ENCODE measurements at regions not wholly inside any gene's neighbourhood (a gene's known extent, or its start where the extent isn't known, plus 50 kb on each side); places are given as distances from the start of the nearest gene placed in this dataset.

DNA sequence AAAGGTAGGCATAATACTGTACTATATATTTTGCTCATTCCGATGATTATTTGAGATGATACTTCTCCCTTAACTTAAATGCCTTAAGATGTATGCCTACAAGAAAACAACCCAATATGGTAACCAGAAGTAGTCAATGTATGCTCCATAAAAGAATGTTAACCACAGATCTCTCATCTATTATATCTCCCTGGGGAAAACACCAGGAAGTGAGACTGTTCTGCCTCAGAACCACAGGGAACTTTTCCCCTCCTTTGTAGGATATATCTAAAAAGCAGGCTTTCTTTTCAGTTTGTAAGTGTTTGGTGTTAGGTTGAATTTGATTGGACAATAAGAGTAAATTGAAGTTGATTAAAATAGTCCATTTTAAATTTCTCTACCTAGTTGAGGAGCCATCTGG is 1160.5 kb upstream of the NXPH2 start:
- no peak for DNase-seq

DNA sequence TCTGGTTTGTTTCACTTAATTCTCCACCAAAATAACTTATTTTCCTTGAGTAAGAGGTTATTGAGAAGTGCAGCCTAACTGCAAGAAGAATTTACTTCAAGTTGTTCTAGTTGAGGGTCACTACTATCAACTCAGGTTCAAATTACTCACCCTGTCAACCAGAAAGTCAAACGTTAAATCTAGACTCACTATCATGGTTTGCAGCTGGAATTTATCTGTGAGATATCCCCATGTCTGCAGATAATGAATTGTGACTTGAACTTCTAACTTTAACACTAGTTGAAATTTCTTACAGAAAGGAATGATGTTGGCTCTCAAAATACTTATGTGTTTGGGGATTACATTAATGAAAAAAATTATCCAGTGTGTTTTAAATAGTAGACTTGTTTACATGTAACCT is 1145.7 kb upstream of the NXPH2 start:
- DNase-seq, result no peak

DNA sequence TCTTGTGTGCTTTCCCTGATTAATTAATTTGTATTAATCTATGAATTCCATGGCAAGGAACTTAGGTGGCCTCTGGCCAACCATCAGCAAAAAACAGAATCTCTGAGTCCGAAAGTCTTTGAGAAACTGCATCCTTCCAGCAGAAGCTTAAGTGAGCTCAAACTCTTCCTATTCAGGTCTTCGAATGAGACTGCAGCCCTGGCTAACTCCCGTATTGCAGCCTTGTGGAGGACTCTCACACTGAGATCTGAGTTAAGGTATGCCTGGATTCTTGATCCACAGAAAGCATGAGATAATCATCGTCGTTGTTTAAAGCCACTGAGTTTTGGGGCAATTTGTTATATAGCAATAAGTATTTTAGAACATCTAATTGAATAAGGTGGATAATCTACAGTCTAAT is 1143.9 kb upstream of the NXPH2 start:
- DNase-seq, result no peak

DNA sequence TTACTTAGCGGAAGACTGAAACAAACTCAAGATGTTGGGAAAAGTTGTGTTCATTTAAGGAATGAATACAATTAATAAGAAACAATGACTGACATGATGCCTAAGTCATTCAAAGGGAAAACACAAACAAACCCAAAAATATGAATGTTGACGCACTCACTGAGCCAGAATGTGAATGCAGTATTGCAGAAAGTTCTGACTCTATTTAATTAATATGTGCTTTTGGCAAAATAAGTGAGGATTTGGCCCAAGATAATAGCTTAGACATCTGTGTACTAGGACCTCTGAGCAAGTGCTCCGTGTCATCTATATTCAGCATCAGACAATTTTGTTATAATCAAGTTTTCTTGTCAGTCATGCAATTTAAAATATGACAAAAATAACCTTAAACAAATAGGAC is 1138.8 kb upstream of the NXPH2 start:
- no peak for DNase-seq

DNA sequence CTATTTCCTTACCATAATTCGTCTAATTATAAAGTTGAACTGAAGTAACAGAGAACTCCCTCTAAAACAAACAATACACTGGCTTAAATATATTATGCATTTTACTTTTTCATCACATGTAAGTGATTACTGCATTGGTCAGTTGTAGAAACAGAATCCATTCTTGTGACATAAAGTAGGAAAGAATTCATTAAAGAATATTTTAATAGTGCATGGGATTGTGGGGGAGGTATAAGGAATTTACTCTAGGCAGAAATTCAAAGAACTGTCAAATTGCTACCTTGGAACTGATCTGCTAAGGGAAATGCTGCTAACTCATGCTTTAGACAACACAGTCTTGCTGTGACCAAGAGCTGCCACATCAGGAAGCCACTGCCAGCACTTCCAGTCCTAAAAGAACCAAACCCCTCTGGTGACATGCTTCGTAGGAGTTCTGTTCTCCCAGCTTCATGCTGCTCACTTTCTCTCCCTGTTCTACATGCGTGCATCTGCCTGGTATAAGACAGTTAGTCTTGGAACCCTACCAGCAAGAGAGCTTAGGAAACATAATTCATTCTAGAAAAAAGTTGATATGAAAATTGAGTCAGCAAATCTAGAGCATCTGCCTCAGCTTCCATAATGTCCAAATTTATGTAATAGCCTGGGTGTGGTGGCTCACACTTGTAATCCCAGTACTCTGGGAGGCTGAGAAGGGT is 1137.6 kb upstream of the NXPH2 start:
- DNase-seq, result no peak

DNA sequence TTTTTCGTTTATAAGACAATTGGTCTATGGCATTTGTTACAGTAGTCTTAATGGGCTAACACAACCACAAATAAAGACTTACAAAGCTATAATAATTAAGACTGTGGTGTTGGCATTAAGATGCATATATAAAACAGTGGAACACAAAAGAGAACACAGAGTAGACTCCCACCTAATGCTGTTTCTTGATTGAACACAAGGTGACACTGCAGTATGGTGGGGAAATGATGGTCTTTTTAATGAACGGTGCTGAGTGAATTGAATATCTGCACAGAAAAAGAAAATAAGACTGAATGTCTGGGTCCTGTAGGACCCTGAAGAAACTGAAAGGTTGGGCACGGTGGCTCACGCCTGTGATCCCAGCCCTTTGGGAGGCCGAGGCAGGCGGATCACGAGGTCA is 1136.6 kb upstream of the NXPH2 start:
- DNase-seq, result no peak

DNA sequence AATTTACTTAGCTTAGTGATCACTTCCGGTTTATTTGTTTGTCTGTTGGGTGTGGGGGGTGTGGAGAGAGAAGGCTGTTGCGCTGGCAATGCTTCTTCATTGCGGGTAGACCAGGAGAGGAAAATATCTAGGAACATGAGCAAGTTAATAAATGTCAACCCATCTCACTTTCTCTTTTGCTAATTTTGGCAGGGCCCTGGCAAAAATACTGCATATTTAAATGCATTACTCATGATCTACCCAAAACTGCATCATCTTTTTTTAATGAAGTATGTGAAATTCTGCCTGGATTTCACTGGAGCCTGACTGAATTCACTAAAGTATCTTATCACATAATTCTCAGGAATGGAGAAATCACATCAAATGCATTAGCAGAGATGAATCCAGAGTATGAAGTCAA is 1131.0 kb upstream of the NXPH2 start:
- DNase-seq, result no peak

DNA sequence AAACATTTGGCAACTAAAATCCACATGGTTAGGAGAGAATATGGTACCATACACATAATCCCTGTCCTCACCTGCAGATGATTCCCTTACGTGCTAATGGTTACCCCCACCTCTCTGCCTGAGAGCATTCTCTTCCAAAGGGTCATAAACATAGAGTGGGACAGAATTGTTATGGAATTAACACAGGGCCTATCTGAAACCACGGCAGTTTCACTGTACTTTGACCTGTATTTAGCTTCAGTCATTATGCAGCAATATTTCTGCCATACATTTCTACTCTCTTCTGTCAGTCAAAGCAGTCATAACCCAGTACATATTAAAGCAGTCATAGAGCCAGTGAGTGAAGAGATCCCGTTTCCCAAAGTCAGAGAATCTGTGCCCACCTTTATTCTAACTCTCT is 1128.9 kb upstream of the NXPH2 start:
- no peak for DNase-seq

DNA sequence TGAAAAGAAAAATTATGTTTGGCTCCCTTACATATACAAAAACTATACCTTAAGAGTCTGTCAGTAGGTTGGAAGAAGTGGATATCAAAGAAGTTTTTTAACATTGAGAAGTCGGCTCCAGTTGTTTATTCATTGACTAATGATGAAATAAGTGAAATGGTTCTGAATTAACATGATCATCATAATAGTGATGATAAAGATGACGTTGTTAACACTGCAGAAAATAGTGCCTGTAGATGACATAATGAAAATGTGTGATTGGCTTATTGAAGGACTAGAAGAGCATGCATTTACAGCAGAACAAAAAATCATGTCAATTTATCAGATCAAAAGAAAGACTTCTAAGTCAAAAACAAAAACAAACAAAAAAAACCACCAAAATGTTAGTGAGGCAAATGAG is 1125.4 kb upstream of the NXPH2 start:
- DNase-seq, result no peak

DNA sequence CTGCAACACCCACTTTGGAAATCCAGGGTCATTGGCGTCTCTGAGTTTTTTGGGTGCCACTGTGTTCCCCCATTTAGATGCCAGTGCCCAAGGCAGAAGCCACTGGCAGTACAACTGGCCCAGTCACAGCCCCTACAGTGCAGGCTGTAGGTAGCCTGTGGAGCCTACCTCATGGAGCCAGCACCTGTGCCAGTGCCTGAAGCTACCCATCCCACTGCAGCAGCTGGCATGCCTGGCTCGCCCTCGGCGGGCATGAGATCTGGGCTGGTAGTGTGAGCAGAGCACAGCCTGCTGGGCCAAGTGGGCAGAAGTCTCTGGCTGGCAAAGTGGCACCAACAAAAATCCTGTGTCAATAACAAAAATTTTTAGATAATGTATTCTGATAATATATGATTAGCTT is 1111.4 kb upstream of the NXPH2 start:
- DNase-seq, result no peak

DNA sequence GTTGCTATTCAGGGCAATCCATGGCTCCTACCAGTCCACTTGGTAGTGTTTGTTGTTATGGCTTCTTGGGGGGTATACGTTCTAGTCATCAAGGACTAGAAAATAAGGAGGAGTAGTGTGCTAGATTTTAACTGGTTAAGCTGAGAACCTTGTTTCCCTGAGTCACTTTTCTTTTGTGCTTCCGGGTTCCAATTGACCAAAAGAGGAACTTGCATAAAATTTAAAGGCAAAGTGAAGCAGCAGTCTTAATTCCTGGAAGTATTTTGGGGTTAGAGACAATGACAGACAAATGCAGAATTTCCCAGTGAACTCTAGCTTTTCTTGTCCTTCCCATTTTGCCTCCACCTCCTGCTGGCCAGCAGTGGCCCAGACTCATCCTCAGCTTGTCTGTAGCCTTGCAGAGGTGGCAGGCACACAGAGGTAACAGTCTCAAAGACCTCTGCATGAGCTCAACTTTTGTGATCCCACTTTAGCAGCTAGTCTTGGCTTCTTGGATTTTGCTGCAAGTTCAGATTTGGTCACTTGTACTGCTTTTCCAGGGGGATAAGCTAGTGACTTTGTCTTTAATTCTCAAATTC is 1105.8 kb upstream of the NXPH2 start:
- no peak for DNase-seq

DNA sequence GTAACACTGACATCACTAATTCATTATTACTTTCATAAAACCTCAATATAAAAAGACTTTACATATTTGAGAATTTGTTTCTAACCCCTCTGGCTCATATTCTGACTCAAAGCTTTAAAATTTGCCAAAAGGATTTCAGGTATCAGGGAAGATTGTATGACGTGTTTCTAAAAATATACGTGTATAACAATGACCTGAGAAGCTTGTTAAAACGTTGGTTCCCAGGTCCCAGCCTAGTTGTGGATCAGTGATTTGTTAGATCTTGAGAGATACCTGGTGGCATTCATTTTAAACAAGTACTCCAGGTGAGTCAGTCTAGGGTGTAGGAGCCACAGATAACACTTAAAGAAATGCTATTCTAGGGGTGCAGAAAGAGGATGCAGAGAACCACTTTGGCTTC is 1096.8 kb upstream of the NXPH2 start:
- DNase-seq, result no peak

DNA sequence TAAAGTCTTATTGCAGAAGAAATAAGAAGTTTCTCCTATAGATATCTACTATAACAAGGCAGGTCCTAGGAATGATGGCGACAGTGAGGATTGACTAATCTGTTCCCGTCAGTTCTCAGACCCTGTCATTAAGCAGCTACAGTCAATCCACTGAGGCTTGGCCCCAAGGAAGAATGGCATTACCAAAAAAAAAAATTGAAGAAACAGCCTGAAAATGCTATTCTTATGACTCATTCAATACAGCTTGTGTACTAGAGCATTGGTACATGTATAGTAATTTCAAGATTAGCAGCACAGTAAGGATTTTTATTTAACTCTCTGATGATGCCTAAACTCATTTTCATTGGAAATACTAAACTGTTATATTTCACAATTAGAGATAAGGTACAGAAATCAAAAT is 1096.1 kb upstream of the NXPH2 start:
- no peak for DNase-seq

DNA sequence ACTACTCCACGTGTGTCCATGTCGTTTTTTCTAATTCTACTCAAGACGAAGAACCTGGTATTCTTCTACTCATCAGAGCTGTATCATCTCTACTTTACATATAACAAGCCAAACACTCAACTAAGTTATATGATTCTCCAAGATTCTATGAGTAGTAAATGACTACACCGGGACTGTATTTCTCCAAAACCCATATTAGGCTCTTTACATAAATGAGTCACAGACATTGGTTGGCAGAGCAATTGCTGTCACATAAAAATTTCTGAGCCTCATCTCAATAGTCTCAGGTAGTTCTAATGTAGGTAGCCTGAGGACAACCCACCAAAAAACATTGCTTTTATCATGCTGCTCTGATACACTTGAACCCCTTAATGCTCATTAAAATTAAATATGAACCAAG is 1092.3 kb upstream of the NXPH2 start:
- DNase-seq, result no peak

DNA sequence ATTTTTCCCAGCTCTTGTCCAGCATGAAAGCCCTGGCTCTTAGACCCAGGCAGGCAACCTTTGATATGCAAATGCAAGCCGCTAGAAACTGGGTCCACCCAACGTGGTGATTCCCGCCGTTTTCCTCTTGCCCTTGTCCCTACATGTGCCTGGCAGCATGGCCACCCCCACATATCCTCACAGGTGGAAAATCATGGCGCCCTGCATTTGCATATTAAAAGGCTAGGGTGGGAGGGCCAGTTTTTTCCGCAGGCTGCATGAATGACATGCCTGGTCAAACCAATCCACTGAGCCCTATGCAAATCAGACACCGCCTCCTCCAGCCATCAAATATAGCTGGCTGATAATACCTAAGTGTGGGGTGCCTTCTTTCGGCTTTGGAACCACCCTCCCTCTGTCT is 1091.8 kb upstream of the NXPH2 start:
- no peak for DNase-seq

DNA sequence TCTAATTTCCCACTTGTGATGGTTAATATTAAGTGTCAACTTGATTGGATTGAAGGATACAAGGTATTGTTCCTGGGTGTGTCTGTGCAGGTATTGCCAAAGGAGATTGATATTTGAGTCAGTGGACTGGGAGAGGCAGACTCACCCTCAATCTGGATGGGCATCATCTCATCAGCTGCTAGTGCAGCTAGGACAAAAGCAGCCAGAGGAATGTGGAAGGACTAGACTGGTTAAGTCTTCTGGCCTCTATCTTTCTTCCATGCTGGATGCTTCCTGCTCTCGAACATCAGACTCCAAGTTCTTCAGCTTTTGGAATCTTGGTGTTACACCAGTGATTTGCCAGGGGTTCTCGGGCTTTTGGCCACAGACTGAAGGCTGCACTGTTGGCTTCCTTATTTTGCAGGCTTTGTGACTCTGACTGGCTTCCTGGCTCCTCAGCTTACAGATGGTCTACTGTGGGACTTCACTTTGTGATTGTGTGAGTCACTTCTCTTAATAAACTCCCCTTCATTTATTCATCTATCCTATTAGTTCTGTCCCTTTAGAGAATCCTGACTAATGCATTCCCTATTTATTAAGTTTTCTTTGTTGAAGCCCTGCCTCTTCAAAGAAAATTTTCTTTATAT is 1087.5 kb upstream of the NXPH2 start:
- no peak for DNase-seq

DNA sequence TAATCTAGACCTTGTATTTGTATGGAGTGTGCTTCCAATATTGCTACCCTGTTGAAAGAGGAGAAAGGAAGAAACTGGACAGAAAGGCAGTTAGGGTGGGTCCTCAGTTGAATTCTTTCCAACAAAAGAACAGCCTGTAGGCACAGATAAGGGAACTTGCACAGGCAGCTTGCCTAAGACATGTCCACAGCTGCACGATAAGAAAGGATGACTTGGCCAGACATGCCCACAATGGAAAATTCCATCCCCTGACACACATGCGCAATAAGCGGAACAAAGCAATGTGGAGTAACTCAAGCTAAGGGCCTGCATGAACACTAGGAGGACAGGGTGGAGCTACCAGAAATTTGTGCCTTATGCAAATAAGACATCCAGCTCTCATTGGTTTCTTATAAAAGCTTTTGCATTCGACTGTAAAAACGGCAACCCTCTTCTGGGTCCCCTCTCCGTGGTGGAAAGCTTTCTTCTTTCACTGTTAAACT is 1084.7 kb upstream of the NXPH2 start:
- DNase-seq, result no peak

DNA sequence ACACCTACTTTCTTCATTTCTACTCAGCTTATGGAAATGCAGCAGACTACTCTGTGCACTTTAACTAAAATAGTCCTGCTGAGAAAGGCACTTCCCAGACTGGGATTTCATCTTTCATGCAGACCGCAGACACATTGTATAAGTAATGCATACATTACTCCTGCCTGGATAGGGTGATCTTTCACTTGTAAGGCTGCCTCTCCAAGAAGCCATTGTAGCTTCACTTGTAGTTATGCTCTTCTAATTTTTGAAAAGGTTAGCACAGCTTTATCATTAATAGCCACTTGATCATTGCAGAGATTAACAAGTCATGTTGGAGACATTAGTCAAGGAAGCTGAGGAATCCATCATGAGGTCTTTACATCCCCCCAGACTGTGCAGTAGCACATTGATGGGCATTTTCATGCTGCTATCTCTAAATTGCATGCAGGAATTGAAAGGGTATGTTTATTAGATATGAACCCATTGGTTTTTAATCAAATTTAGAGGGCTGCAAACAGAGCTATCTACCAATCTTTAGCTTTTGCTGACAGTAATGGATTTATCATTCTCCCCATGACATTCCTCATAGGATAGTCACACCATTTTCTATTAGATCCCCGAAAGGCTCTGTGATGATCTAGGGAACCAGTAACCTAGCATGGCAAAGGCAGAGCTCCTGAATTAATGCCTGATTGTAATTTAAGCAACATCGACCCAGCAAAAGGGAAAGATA is 1074.7 kb upstream of the NXPH2 start:
- DNase-seq, result no peak

DNA sequence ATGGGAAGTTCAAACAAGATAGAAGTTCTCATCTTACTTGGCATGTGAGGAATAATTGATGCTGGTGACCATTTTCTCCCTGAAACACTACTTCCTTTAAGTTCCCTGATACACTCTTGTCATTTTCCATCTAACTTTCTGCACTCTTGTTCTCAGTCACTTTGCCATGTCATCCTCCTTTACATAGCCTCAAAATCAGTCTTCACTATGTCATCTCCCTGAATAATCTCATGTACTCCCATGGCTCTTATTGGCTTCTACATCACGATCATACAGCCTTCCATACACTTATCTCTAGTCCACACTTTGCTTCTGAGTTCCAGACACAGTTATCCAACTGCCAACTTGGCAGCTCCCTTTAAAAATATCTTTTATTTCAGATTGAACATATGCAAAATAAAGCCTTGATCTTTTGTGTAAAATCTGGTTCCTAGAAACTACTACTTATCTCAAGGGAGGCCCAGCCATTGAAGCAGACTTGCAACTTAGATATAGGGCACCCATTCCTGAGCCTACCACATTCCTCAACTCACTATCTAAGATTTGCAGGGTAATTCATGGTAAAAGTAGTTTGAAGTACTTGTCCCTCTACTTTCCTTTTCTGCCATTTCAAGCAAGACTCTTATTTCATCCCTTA is 1070.2 kb upstream of the NXPH2 start:
- no peak for DNase-seq

DNA sequence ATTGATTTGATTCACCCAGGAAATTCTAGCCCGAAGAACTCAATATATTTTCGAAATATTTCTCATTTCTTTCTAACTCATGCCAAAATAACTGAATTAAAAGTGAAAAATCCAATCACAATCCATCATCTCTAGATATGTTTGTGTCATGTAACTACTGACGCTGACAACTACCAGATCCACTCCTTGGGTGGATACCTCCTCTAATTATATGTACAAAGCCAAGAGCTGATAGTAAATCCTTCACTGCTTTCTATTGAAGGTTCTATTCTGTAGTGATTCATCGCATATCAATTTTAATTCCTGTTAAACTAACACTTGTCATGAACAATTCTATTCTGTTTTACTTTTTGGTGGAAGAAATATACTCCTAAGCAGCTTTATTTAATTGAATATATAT is 1056.6 kb upstream of the NXPH2 start:
- no peak for DNase-seq

DNA sequence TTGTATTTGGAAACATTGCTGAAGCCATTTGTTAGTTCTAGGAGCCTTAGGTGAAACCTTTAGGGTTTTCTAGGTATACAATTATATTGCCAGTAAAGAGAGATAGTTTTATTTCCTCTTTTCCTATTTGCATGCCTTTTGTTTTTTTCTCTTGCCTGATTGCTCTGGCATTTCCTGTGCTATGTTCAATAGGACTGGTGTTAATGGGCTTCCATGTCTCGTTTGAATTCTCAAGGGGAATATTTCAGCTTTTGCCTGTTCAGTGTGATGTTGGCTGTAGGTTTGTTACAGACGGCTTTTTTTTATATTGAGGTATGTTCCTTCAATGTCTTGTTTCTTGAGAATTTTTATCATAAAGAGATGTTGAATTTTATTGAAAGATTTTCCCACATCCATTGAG is 1054.9 kb upstream of the NXPH2 start:
- no peak for DNase-seq

DNA sequence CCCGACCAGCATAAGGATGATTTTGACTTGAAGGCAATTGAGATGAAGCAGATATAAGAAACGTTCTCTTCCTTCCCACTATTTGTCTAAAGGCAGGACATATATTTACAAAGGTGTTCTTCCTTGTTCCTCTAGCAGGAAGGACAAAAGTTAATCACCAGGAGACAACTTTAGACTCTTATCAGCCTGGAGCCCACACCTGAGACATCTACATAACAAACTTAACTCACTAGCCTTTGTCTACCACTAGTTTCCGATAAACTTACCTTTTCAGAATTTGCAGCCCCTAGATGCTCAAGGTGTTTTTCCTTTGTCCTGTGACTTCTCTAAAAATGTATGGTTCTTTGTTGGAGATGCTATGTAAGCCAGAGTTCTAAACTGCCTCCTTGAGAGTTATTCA is 1047.8 kb upstream of the NXPH2 start:
- DNase-seq, result no peak

DNA sequence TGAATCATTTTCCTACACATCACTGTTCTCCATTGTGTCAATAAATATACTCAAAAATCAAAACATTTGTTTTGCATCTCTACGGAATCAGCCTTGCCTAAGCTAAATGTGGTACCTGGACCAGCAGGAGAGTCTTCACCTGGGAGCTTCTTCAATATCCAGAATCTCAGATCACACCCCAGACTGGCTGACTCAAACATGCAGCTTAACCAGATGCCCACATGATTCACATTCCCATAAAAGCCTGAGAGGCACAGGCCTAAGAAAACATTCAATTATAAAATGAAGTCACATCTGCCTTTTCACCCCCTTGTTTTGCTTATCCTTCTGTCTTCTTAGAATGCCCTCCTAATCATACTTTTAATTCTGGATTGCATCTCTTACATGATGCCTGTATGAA is 1045.5 kb upstream of the NXPH2 start:
- no peak for DNase-seq

Data from CD4-positive, alpha-beta T cell treated with Interleukin-21 for 1 hour (primary cell).